Lung (tissue), 11 donors: ENCODE measurements at regions not wholly inside any gene's neighbourhood (a gene's known extent, or its start where the extent isn't known, plus 50 kb on each side); places are given as distances from the start of the nearest gene placed in this dataset.

ENCODE experiments used
- ATAC-seq: fragments of 200-7000 bp; cut with Tn5 transposase; one replicate; pipeline ENCODE4 v1.9.1; 2020; ENCODE audit warnings: moderate number of reproducible peaks; ENCODE audit not compliant: insufficient read depth, low FRiP score
- DNase-seq, 3 donors: peaks; one replicate each; pipeline ENCODE4 v3.0.0-alpha.2; 2013 to 2017
- H3K27ac ChIP-seq, 2 donors: one replicate each; pipeline ENCODE4 v1.5.1; 2013; ENCODE audit warnings: mild to moderate bottlenecking in 2 of 2, moderate library complexity in 2 of 2, control low read depth in 1 of 2, inconsistent platforms in 1 of 2, low read depth in 1 of 2, low read length in 1 of 2
- H3K27me3 ChIP-seq, 3 donors: one replicate each; pipeline ENCODE4 v1.5.1; 2013; ENCODE audit warnings: low read length in 2 of 3; ENCODE audit not compliant: control insufficient read depth in 3 of 3, insufficient read depth in 3 of 3
- H3K36me3 ChIP-seq, 4 donors: one replicate each; pipeline ENCODE4 v1.5.1; 2013; ENCODE audit warnings: low read length in 4 of 4, mild to moderate bottlenecking in 1 of 4, moderate library complexity in 1 of 4; ENCODE audit not compliant: control insufficient read depth in 4 of 4, insufficient read depth in 4 of 4
- H3K4me1 ChIP-seq, 5 donors: one replicate each; pipeline ENCODE4 v1.5.1; 2013; ENCODE audit warnings: low read length in 5 of 5, mild to moderate bottlenecking in 2 of 5, moderate library complexity in 1 of 5; ENCODE audit not compliant: control insufficient read depth in 5 of 5, insufficient read depth in 5 of 5
- H3K4me3 ChIP-seq: one replicate; pipeline ENCODE4 v1.5.1; 2013; ENCODE audit warnings: mild to moderate bottlenecking, control low read depth, moderate library complexity
- H3K9ac ChIP-seq, 2 donors: one replicate each; pipeline ENCODE4 v1.5.1; 2013; ENCODE audit warnings: low read length in 2 of 2, control low read depth in 1 of 2; ENCODE audit not compliant: insufficient read depth in 1 of 2
- H3K9me3 ChIP-seq, 4 donors: one replicate each; pipeline ENCODE4 v1.5.1; 2013; ENCODE audit warnings: low read length in 3 of 4, mild to moderate bottlenecking in 1 of 4, moderate library complexity in 1 of 4; ENCODE audit not compliant: control insufficient read depth in 4 of 4, insufficient read depth in 3 of 4
- CTCF ChIP-seq: IDR thresholded peaks from 2 replicates; pipeline ENCODE4 v1.5.1; 2012; ENCODE audit warnings: mild to moderate bottlenecking; ENCODE audit errors: control extremely low read depth, extremely low read depth
- WGBS, 2 donors: extraction: QIAGEN DNeasy Blood & Tissue Kit; methylation state at CpG; one replicate each; pipeline ENCODE4 v1.1.7; 2013; 5-methylcytosine and 5-hydroxymethylcytosine counted together
- donor health status: control.
- donor health status: control.
- donor health status: Bipolar disorder and iron deficiency.
- donor health status: healthy.
- donor health status: DM: yes; HTN: yes; CAD: no.

- H3K9me3 ChIP-seq = no peaks in the 10 kb centered on the region
- no peak overlapping the region for H3K4me3 ChIP-seq
- DNase-seq = no peak
- H3K9ac ChIP-seq = no peak overlapping the region
- peaks cover 0 to 9% (median 0%) of the 10 kb centered on the region in 5 donors for H3K4me1 ChIP-seq
- TF ChIP-seq CTCF = no peak
- no peak for ATAC-seq
- H3K27me3 ChIP-seq = no peaks in the 10 kb centered on the region
- no peaks in the 10 kb centered on the region for H3K36me3 ChIP-seq
- 92 to 96% methylated on average over 5 of the region's 5 CpGs for WGBS, 2 donors
- H3K27ac ChIP-seq = no peak overlapping the region
Observed at GRCh38 chr5:93156566-93156965, 424.5 kb downstream of the NR2F1-AS1 start.

GRCh38 chr5:93154535-93154934 lies 426.5 kb downstream of the NR2F1-AS1 start:
- no peak for ATAC-seq
- Histone ChIP-seq H3K4me1 (peaks cover 0 to 8% (median 3%) of the 10 kb centered on the region in 5 donors), H3K4me3 (no peak overlapping the region), H3K27ac (no peak overlapping the region), H3K9me3 (no peaks in the 10 kb centered on the region), H3K36me3 (no peaks in the 10 kb centered on the region), H3K9ac (no peak overlapping the region), H3K27me3 (no peaks in the 10 kb centered on the region)
- 71 to 80% methylated on average over 1 of the region's 1 CpG for WGBS, 2 donors
- no peak for TF ChIP-seq CTCF
- DNase-seq = no peak

GRCh38 chr5:93153461-93153860 lies 427.6 kb downstream of the NR2F1-AS1 start:
- no peaks in the 10 kb centered on the region for H3K27me3 ChIP-seq
- DNase-seq (no peak), ATAC-seq (no peak)
- no peaks in the 10 kb centered on the region for H3K36me3 ChIP-seq
- 80 to 83% methylated on average over 3 of the region's 3 CpGs for WGBS, 2 donors
- no peak for TF ChIP-seq CTCF
- peaks cover 0 to 8% (median 3%) of the 10 kb centered on the region in 5 donors for H3K4me1 ChIP-seq
- H3K27ac ChIP-seq = no peak overlapping the region
- no peaks in the 10 kb centered on the region for H3K9me3 ChIP-seq
- H3K4me3 ChIP-seq = no peak overlapping the region
- H3K9ac ChIP-seq = no peak overlapping the region

- DNase-seq = no peak
- Histone ChIP-seq H3K9ac (peak overlapping the region in 1 of 2 donors; percentile 47), H3K9me3 (no peaks in the 10 kb centered on the region), H3K4me3 (no peak overlapping the region), H3K4me1 (peaks cover 0 to 8% (median 3%) of the 10 kb centered on the region in 5 donors), H3K36me3 (no peaks in the 10 kb centered on the region), H3K27me3 (no peaks in the 10 kb centered on the region), H3K27ac (no peak overlapping the region)
- WGBS, 2 donors = 73 to 85% methylated on average over 5 of the region's 5 CpGs
- no peak for ATAC-seq
- TF ChIP-seq CTCF = no peak
Observed at GRCh38 chr5:93151896-93152295, 429.1 kb downstream of the NR2F1-AS1 start.
